Activated T-cell treated with anti-CD3 and anti-CD28 coated beads, Interleukin-2, amount 50 U/mL, for 24 hours (primary cell): ENCODE measurements at regions not wholly inside any gene's neighbourhood (a gene's known extent, or its start where the extent isn't known, plus 50 kb on each side); places are given as distances from the start of the nearest gene placed in this dataset.

Experiments
- DNase-seq: peaks from one replicate; pipeline ENCODE4 v3.0.0-alpha.2; 2020
- H3K27ac Mint-ChIP-seq: 2 replicates; pipeline ENCODE4 v1.8.0; 2020; ENCODE audit warnings: mild to moderate bottlenecking, mixed read lengths
- H3K27me3 Mint-ChIP-seq: 2 replicates; pipeline ENCODE4 v1.8.0; 2020; ENCODE audit warnings: mixed read lengths
- H3K36me3 Mint-ChIP-seq: 2 replicates; pipeline ENCODE4 v1.8.0; 2020; ENCODE audit warnings: low read depth, mixed read lengths
- H3K4me1 Mint-ChIP-seq: 2 replicates; pipeline ENCODE4 v1.8.0; 2020; ENCODE audit warnings: low read depth, mixed read lengths
- H3K4me3 Mint-ChIP-seq: 2 replicates; pipeline ENCODE4 v1.8.0; 2020; ENCODE audit warnings: mild to moderate bottlenecking, moderate library complexity, mixed read lengths
- H3K9me3 Mint-ChIP-seq: 2 replicates; pipeline ENCODE4 v1.8.0; 2020; ENCODE audit warnings: mixed read lengths

DNA sequence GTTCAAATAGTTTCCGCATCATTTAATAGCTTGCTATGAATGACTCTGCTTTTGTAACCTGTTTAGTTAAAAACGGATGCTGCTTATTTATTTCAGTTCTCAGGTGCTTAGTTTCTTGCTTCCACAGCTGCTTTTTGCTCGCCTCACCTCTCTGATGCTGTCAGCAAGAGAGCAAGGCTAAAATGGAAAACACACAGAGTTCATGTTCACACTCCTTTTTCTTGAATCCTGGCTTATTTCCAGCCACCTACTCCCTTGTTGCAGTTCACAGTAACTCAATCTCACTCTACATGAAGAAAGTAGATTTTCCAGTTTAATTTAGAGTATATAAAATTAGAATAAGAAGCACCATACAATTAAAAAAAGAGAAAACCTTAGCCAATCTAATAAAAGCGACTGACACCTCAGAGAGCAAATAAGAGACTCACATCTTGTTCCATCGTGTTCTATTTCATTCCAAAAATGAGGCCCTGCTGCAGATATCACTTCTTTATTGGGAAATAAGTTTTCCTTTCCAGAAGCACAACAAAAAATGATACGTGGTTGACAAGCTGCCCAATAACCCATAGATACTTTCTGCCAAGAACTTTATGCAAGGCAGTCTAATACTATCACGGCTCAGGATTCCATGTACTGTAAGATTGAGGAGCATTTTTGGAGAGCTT lies 326.1 kb upstream of the SLITRK1 start:
- H3K4me3 Mint-ChIP-seq, result no peak overlapping the region
- no peak overlapping the region for H3K27ac Mint-ChIP-seq
- no peaks in the 10 kb centered on the region for H3K27me3 Mint-ChIP-seq
- no peaks in the 10 kb centered on the region for H3K36me3 Mint-ChIP-seq
- H3K4me1 Mint-ChIP-seq, result no peaks in the 10 kb centered on the region
- DNase-seq, result no peak
- no peaks in the 10 kb centered on the region for H3K9me3 Mint-ChIP-seq

GRCh38 chr13:84207509-84207908 lies 325.2 kb upstream of the SLITRK1 start:
- no peaks in the 10 kb centered on the region for H3K4me1 Mint-ChIP-seq
- H3K27me3 Mint-ChIP-seq, result no peaks in the 10 kb centered on the region
- no peak overlapping the region for H3K4me3 Mint-ChIP-seq
- no peaks in the 10 kb centered on the region for H3K9me3 Mint-ChIP-seq
- no peak for DNase-seq
- H3K27ac Mint-ChIP-seq, result no peak overlapping the region
- no peaks in the 10 kb centered on the region for H3K36me3 Mint-ChIP-seq

DNA sequence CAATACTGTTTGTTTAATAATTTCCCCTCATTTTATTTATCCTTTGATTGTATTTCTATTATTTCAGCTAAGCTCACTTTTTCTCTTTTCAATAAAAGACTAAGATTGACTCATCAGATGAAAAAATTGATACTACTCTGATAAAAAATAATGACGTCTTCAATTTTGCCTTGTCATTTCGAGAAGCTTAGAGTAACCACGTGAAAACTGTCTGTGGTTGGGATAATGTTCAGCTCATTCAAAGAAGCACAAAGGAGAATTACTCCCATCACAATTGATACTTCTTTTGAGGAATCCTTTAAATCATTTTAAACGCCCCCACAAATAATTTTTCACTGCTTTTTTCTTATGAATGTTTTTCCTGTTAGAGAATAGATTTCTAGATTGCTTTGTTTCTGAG lies 318.7 kb upstream of the SLITRK1 start:
- no peak for DNase-seq
- no peak overlapping the region for H3K27ac Mint-ChIP-seq
- no peaks in the 10 kb centered on the region for H3K9me3 Mint-ChIP-seq
- H3K36me3 Mint-ChIP-seq, result no peaks in the 10 kb centered on the region
- H3K27me3 Mint-ChIP-seq, result no peaks in the 10 kb centered on the region
- H3K4me1 Mint-ChIP-seq, result peaks cover 2% of the 10 kb centered on the region
- H3K4me3 Mint-ChIP-seq, result no peak overlapping the region

DNA sequence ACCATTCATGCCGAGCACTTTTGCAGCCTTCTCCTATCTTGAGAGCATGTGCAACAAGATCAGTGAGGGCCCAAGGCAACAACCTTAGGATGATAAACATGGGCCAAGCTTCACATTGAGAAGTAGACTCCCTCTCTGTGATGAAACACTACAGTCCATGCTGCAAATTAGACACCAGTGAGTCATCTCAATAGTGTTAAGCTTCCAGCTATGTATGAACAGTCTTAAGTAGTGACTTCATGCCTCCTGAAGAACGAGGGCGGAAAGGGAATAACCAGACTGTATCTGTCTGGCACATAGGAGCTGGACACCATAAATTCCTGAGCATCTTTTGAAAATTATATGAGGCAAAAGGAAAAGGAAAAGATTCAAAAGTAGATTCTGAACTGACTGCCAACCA lies 309.9 kb upstream of the SLITRK1 start:
- Mint-ChIP-seq H3K4me3 (no peak overlapping the region), H3K4me1 (no peaks in the 10 kb centered on the region), H3K9me3 (peaks cover 3% of the 10 kb centered on the region), H3K27ac (no peak overlapping the region), H3K27me3 (no peaks in the 10 kb centered on the region), H3K36me3 (no peaks in the 10 kb centered on the region)
- DNase-seq, result no peak

GRCh38 chr13:84191139-84191538 lies 308.9 kb upstream of the SLITRK1 start:
- Mint-ChIP-seq H3K27me3 (no peaks in the 10 kb centered on the region), H3K4me3 (no peak overlapping the region), H3K9me3 (peaks cover 3% of the 10 kb centered on the region), H3K27ac (no peak overlapping the region), H3K36me3 (no peaks in the 10 kb centered on the region), H3K4me1 (no peaks in the 10 kb centered on the region)
- no peak for DNase-seq

- Mint-ChIP-seq H3K4me3 (no peak overlapping the region), H3K27ac (no peak overlapping the region), H3K27me3 (no peaks in the 10 kb centered on the region), H3K36me3 (no peaks in the 10 kb centered on the region), H3K9me3 (no peaks in the 10 kb centered on the region), H3K4me1 (no peaks in the 10 kb centered on the region)
- no peak for DNase-seq
These were observed 305.4 kb upstream of the SLITRK1 start for GRCh38 chr13:84187626-84188025.

DNA sequence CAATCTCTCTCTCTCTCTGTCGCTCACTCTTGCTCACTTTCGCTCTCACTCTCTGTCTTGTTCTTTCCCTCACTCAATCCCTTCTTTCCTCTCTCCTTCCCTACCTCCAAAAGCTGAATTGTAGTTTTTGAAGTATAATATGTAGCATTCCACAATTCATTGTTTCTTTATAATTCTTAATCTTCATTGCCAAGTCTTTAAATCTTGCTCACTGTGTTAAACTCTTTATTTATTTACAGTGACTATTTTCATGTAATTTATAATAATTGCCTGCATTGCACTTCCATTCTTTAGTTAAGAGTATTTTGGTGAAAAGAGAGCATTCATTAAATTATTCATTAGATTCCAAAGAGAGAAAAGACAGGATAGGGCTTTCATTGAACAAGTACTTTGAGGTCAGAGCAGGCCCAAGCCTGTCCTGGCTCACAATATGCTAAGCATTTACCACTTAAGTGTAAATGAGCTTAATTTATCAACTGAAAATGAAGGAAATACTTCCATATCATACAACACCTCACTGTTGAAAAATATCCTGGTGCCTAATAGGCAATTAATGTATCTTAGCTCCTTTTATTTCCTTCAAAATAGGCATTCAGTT lies 257.4 kb upstream of the SLITRK1 start:
- DNase-seq, result no peak
- H3K27ac Mint-ChIP-seq, result no peak overlapping the region
- no peaks in the 10 kb centered on the region for H3K9me3 Mint-ChIP-seq
- peaks cover 27% of the 10 kb centered on the region for H3K4me1 Mint-ChIP-seq
- H3K27me3 Mint-ChIP-seq, result no peaks in the 10 kb centered on the region
- no peak overlapping the region for H3K4me3 Mint-ChIP-seq
- no peaks in the 10 kb centered on the region for H3K36me3 Mint-ChIP-seq

DNA sequence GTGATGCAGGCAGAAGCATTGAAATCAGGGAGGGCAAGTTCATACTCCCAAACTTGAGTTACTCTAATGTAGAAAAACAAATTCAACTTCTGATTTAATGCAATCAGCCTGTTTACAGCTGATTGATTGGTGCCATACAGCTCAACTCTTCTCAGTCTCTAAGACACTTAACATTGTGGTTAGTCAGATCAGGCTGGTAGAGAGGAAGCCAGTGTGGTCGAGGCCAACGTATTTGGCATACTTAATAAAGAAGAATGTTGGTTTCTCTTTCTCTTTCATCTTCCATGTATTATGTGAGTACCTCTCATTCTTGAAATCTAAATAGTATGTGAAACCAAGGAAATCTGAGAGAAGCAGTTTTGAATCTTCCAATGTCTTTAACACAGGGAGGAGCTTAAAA lies 255.0 kb upstream of the SLITRK1 start:
- H3K4me1 Mint-ChIP-seq, result peaks cover 27% of the 10 kb centered on the region
- no peaks in the 10 kb centered on the region for H3K36me3 Mint-ChIP-seq
- H3K4me3 Mint-ChIP-seq, result peak overlapping the region; percentile 35
- H3K27me3 Mint-ChIP-seq, result no peaks in the 10 kb centered on the region
- no peaks in the 10 kb centered on the region for H3K9me3 Mint-ChIP-seq
- peak overlapping the region; percentile 84 for H3K27ac Mint-ChIP-seq
- DNase-seq, result no peak

- peaks cover 27% of the 10 kb centered on the region for H3K4me1 Mint-ChIP-seq
- no peaks in the 10 kb centered on the region for H3K9me3 Mint-ChIP-seq
- peak overlapping the region; percentile 45 for H3K27ac Mint-ChIP-seq
- no peak overlapping the region for H3K4me3 Mint-ChIP-seq
- H3K27me3 Mint-ChIP-seq, result no peaks in the 10 kb centered on the region
- H3K36me3 Mint-ChIP-seq, result no peaks in the 10 kb centered on the region
- no peak for DNase-seq
These were observed 254.3 kb upstream of the SLITRK1 start for GRCh38 chr13:84136582-84136981.

DNA sequence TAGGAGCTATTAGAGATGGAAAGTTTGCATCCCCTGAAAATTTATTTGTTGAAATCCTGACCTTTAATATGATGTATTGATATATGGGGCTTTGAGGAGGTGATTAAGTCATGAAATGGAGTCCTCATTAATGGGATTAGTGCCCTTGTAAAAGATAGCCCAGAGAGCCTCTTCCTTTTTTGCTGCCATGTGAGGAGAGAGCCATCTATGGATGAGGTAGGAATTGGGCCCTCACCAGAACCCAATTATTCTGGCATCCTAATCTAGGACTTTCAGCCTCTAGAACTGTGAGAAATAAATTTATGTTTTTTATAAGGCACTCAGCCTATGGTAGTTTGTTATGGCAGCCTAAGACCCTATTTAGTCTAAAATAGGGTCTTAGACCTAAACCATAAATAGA lies 250.2 kb upstream of the SLITRK1 start:
- no peak for DNase-seq
- Mint-ChIP-seq H3K36me3 (no peaks in the 10 kb centered on the region), H3K9me3 (no peaks in the 10 kb centered on the region), H3K27me3 (no peaks in the 10 kb centered on the region), H3K27ac (no peak overlapping the region), H3K4me1 (peaks cover 24% of the 10 kb centered on the region), H3K4me3 (no peak overlapping the region)

- H3K4me3 Mint-ChIP-seq, result no peak overlapping the region
- no peak overlapping the region for H3K27ac Mint-ChIP-seq
- H3K4me1 Mint-ChIP-seq, result peaks cover 14% of the 10 kb centered on the region
- no peaks in the 10 kb centered on the region for H3K27me3 Mint-ChIP-seq
- no peaks in the 10 kb centered on the region for H3K36me3 Mint-ChIP-seq
- H3K9me3 Mint-ChIP-seq, result no peaks in the 10 kb centered on the region
- no peak for DNase-seq
These were observed 249.0 kb upstream of the SLITRK1 start for GRCh38 chr13:84131249-84131648.

- no peaks in the 10 kb centered on the region for H3K27me3 Mint-ChIP-seq
- H3K9me3 Mint-ChIP-seq, result no peaks in the 10 kb centered on the region
These were observed 248.3 kb upstream of the SLITRK1 start for GRCh38 chr13:84130495-84131114.

GRCh38 chr13:84129966-84130365 lies 247.7 kb upstream of the SLITRK1 start:
- no peaks in the 10 kb centered on the region for H3K27me3 Mint-ChIP-seq
- no peak overlapping the region for H3K4me3 Mint-ChIP-seq
- DNase-seq, result no peak
- H3K9me3 Mint-ChIP-seq, result no peaks in the 10 kb centered on the region
- peaks cover 8% of the 10 kb centered on the region for H3K4me1 Mint-ChIP-seq
- no peaks in the 10 kb centered on the region for H3K36me3 Mint-ChIP-seq
- no peak overlapping the region for H3K27ac Mint-ChIP-seq

More at GRCh38 chr13:84130495-84131114, 248.3 kb upstream of the SLITRK1 start:
- H3K36me3 Mint-ChIP-seq, result no peaks in the 10 kb centered on the region
- DNase-seq, result no peak
- peaks cover 10% of the 10 kb centered on the region for H3K4me1 Mint-ChIP-seq
- no peak overlapping the region for H3K27ac Mint-ChIP-seq
- H3K4me3 Mint-ChIP-seq, result no peak overlapping the region

GRCh38 chr13:84127597-84128128 lies 245.4 kb upstream of the SLITRK1 start:
- DNase-seq, result no peak
- H3K9me3 Mint-ChIP-seq, result no peaks in the 10 kb centered on the region
- peaks cover 8% of the 10 kb centered on the region for H3K4me1 Mint-ChIP-seq
- H3K4me3 Mint-ChIP-seq, result no peak overlapping the region
- no peak overlapping the region for H3K27ac Mint-ChIP-seq
- no peaks in the 10 kb centered on the region for H3K36me3 Mint-ChIP-seq
- no peaks in the 10 kb centered on the region for H3K27me3 Mint-ChIP-seq

GRCh38 chr13:84126671-84127171 lies 244.4 kb upstream of the SLITRK1 start:
- DNase-seq, result no peak
- Mint-ChIP-seq H3K4me3 (no peak overlapping the region), H3K27ac (no peak overlapping the region), H3K4me1 (peaks cover 8% of the 10 kb centered on the region), H3K9me3 (no peaks in the 10 kb centered on the region), H3K27me3 (no peaks in the 10 kb centered on the region), H3K36me3 (no peaks in the 10 kb centered on the region)
